MV-4-11 (cell line): ENCODE measurements at regions not wholly inside any gene's neighbourhood (a gene's known extent, or its start where the extent isn't known, plus 50 kb on each side); places are given as distances from the start of the nearest gene placed in this dataset.

Source experiments
- DNase-seq: peaks from one replicate; lab custom pipeline; 2025; lab: John Stamatoyannopoulos, UW

DNA sequence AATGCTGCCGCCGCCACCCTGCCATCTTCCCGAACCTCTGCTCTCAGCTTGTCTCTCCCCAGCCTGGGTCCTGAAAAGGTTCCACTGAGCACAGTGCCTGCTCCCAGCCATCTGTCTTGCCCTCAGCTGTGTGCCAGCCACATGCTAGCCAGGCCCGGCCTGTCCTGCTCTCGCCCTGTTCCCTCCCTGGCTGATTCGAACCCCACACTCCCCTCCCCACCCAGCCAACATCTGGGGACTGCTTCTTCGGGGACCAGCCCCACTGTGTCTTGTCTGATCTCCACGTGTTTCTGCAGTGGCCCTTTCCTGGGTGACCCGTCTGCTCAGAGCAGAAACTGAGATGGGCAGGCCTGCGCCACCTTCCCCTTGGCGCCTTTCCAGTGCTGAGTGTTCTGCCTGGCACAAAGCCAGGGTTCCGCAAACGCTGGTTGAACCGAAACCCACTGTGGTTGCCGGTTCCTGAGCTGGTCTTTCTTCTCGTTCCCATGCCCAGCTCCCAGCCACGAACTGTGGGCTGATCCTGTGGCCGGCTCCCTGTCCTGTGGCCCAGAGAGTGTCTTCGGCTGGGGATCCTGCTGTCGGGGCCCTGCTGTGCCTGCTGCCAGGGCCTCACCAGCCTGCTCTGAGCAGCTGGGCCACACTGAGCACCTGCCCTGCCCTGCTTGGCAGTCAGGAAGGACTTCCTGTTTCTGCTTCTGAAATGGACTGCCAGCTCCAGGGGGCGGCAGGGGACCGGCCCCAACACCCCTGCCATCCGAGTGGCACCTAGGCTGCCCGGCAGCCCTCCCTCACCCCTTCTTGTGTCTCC, 62.7 kb upstream of the KLF13 start:
- peak; percentile 99 for DNase-seq

GRCh38 chr15:31264559-31265089, 62.0 kb upstream of the KLF13 start:
- no peak for DNase-seq

GRCh38 chr15:31265090-31265870, 61.4 kb upstream of the KLF13 start:
- DNase-seq = no peak

GRCh38 chr15:31265871-31266711, 60.5 kb upstream of the KLF13 start:
- peak; percentile 98 for DNase-seq

- DNase-seq = no peak
Measured at GRCh38 chr15:31266712-31267111, 59.9 kb upstream of the KLF13 start.

GRCh38 chr15:31267161-31268107, 59.2 kb upstream of the KLF13 start:
- DNase-seq = no peak

- no peak for DNase-seq
Measured at GRCh38 chr15:31268108-31268501, 58.5 kb upstream of the KLF13 start.

DNA sequence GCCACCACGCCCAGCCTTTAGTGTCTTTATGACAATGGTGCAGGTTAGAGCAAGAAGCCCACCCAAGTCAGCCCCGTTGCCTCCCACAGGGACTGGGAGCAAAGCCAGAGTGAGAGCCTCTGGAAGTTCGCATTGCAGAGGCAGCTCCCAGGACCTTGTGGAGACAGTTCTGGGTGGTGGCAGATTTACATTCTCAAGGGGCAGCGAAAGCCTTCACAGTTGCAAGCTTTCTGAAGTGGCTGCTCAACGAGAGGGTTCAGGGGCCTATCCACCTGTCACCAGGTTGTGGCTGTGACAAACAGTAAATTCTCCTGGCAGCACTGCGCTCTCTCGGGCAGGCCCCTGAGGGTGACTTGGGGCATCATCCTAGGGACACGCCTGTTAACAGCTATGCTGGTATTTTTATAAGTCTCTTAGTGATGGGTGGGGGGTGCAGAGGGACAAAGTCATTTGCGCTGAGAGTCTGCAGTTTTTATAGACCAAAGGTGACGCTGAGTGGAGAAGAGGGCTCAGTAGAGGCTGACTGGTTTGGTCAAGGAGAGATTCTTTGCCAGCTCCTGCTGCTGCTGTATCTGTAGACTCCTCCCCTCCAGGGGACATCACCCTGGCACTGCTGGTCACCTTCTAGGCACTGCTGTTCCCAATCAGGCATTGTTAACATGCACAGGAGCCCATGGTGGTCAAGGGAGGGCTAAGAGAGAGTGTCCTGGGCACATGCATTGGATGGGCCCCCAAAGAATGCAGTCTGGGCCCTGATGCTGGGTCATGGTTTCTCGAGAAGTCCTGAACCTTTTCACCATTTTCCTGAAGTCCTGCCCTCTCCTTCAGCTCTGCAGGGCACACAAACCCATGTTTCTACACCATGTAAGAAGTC, 57.5 kb upstream of the KLF13 start:
- DNase-seq = no peak

GRCh38 chr15:31269816-31270575, 56.6 kb upstream of the KLF13 start:
- no peak for DNase-seq

- DNase-seq = peak; percentile 44
Measured at GRCh38 chr15:31270767-31271166, 55.9 kb upstream of the KLF13 start.

- DNase-seq = no peak
Measured at GRCh38 chr15:31271224-31271635, 55.4 kb upstream of the KLF13 start.

GRCh38 chr15:31271711-31272557, 54.7 kb upstream of the KLF13 start:
- no peak for DNase-seq

DNA sequence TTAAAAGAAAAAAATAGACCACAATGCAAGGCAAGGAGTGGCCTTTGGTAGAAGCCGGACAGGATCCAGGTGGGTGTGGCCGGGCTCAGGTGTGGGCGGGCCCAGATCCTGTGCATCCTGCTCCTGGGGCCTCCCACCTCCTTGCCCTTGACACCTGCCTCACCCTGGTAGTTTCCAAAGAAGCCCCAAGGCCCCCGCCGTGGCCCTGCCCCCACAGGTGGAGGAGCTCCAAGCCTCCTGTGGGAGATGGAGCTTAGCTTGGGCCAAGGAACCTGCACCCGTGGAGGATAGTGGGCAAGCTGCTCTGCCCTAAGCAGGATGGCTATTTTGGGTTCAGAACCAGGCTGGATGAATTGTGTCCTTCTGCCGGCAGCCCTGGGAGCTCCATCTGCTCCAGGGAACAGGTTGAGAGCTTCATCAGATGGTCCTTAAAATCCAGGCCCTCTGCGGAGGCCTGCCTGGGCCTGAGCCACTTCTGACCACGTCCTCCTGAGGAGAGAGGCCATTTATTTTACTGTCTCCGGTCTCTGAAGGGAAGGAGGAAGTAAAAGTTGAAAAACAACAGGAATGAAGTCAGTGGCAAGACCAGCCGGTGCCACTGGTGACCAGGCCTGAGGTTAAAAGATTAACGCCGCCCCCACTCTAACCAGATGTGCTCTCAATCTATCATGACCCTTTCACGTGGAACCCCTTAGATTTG, 53.9 kb upstream of the KLF13 start:
- DNase-seq = peak; percentile 94

DNA sequence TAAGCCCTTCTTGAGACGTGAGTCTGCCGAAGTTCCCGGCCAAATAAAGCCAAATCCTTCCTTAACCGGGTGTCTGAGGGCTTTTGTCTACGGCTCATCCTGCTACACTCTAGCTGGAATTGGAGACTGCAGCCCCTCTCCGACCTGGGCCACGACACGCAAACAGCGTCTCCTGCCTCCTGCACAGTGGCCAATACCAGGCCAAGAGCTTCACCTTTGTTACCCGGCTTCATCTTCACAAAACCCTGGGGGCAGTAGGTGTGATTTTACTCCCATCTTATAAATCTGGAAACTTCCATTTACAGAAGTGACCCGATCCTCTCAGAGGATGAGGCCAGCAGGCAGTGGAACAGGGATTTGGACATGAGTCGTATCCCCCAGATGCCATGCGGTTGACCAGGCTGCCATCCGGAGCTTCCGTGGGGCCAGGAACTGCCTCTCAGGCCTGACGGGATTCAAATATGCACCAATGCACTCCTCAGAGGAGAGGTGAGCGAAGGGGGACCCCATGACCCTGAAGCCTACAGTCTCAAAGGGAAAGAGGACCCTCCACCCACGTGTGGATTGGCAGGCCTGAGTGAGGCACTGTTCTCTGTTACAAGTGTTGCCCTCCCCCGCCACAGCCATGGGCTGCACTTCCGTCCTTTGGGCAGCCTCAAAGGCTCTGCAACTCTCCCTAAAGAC, 53.2 kb upstream of the KLF13 start:
- DNase-seq = peak; percentile 21

- no peak for DNase-seq
Measured at GRCh38 chr15:31274496-31275330, 51.9 kb upstream of the KLF13 start.
